ENCODE measurements at regions not wholly inside any gene's neighbourhood (a gene's known extent, or its start where the extent isn't known, plus 50 kb on each side); places are given as distances from the start of the nearest gene placed in this dataset.
"Not testable (repeated sequence)": the region's sequence is repeated elsewhere in the genome, so short reads cannot be mapped to it uniquely, and the experiment has no call there.

- TF ChIP-seq CTCF (conservative IDR thresholded peaks at IDR 0.05; ENCODE audit: low read depth, low read length); EZH2phosphoT487 (IDR thresholded peaks at IDR 0.05; ENCODE audit: borderline replicate concordance, low read length): not testable (repeated sequence)
Observed at GRCh38 chr1:147404344-147404743, 137.0 kb upstream of the BCL9 start.
